Liver (tissue), 8 donors: ENCODE measurements at regions not wholly inside any gene's neighbourhood (a gene's known extent, or its start where the extent isn't known, plus 50 kb on each side); places are given as distances from the start of the nearest gene placed in this dataset.

Experiments used
- DNase-seq: peaks from one replicate; pipeline ENCODE4 v3.0.0-alpha.2; 2017; ENCODE audit warnings: low spot score
- H3K27ac ChIP-seq, 2 donors: one replicate each; pipeline ENCODE4 v1.7.0; 2013; ENCODE audit warnings: inconsistent platforms in 2 of 2, low read length in 2 of 2, control low read depth in 1 of 2, low read depth in 1 of 2, mild to moderate bottlenecking in 1 of 2
- H3K27me3 ChIP-seq, 4 donors: one replicate each; pipeline versions ENCODE4 v1.6.1 to v1.7.0; 2013; ENCODE audit warnings: low read length in 3 of 4, inconsistent platforms in 1 of 4, mild to moderate bottlenecking in 1 of 4, moderate library complexity in 1 of 4; ENCODE audit not compliant: control insufficient read depth in 4 of 4, insufficient read depth in 4 of 4
- H3K36me3 ChIP-seq, 4 donors: one replicate each; pipeline versions ENCODE4 v1.6.1 to v1.7.0; 2013; ENCODE audit warnings: low read length in 3 of 4, mild to moderate bottlenecking in 3 of 4, low read depth in 1 of 4, moderate library complexity in 1 of 4; ENCODE audit not compliant: control insufficient read depth in 4 of 4, insufficient read depth in 3 of 4
- H3K4me1 ChIP-seq, 4 donors: one replicate each; pipeline versions ENCODE4 v1.6.1 to v1.7.0; 2013; ENCODE audit warnings: low read length in 3 of 4, mild to moderate bottlenecking in 3 of 4, moderate library complexity in 1 of 4; ENCODE audit not compliant: control insufficient read depth in 4 of 4, insufficient read depth in 4 of 4
- H3K4me3 ChIP-seq, 3 donors: one replicate each; pipeline versions ENCODE4 v1.6.1 to v1.7.0; 2013; ENCODE audit warnings: low read length in 3 of 3, control low read depth in 1 of 3, low read depth in 1 of 3, mild to moderate bottlenecking in 1 of 3
- H3K9ac ChIP-seq, 2 donors: one replicate each; pipeline ENCODE4 v1.7.0; 2013; ENCODE audit warnings: low read length in 2 of 2, mild to moderate bottlenecking in 2 of 2, moderate library complexity in 2 of 2, control low read depth in 1 of 2, low read depth in 1 of 2
- H3K9me3 ChIP-seq, 4 donors: one replicate each; pipeline versions ENCODE4 v1.6.1 to v1.7.0; 2013; ENCODE audit warnings: low read length in 3 of 4; ENCODE audit not compliant: control insufficient read depth in 4 of 4
- EGR1 ChIP-seq, 2 donors: IDR thresholded peaks; 2 replicates each; pipeline ENCODE4 v1.6.1; 2016 to 2018; ENCODE audit warnings: antibody characterized with exemption in 2 of 2, low read depth in 2 of 2
- FOXA1 ChIP-seq: IDR thresholded peaks from 2 replicates; pipeline ENCODE4 v1.6.1; 2016; ENCODE audit warnings: antibody characterized with exemption
- FOXA2 ChIP-seq: IDR thresholded peaks from 2 replicates; pipeline ENCODE4 v1.6.1; 2016; ENCODE audit warnings: antibody characterized with exemption
- GABPA ChIP-seq, 2 donors: IDR thresholded peaks in 1 of 2; conservative IDR thresholded peaks in 1 of 2; 2 replicates each; pipeline ENCODE4 v1.6.1; 2016; ENCODE audit warnings: antibody characterized with exemption in 2 of 2, mild to moderate bottlenecking in 1 of 2, moderate library complexity in 1 of 2
- HNF4A ChIP-seq, 2 donors: conservative IDR thresholded peaks; 2 replicates each; pipeline ENCODE4 v1.6.1; 2016; ENCODE audit warnings: antibody characterized with exemption in 2 of 2, mild to moderate bottlenecking in 2 of 2
- HNF4G ChIP-seq: IDR thresholded peaks from 2 replicates; pipeline ENCODE4 v1.6.1; 2016; ENCODE audit warnings: antibody characterized with exemption
- JUND ChIP-seq, 2 donors: IDR thresholded peaks; 2 replicates each; pipeline ENCODE4 v1.6.1; 2016; ENCODE audit warnings: antibody characterized with exemption in 2 of 2
- RXRA ChIP-seq, 2 donors: IDR thresholded peaks; 2 replicates each; pipeline ENCODE4 v1.6.1; 2017 to 2018; ENCODE audit warnings: antibody characterized with exemption in 2 of 2, mild to moderate bottlenecking in 1 of 2
- TAF1 ChIP-seq: conservative IDR thresholded peaks from 2 replicates; pipeline ENCODE4 v1.6.1; 2016; ENCODE audit warnings: antibody characterized with exemption, mild to moderate bottlenecking
- WGBS: extraction: QIAGEN DNeasy Blood & Tissue Kit; methylation state at CpG from one replicate; pipeline ENCODE4 v1.1.7; 2013; 5-methylcytosine and 5-hydroxymethylcytosine counted together
- TF ChIP-seq, protein P1 (sequence below): IDR thresholded peaks from 2 replicates; pipeline ENCODE4 v1.6.1; 2016; ENCODE audit warnings: antibody characterized with exemption
- TF ChIP-seq, protein P2 (sequence below): IDR thresholded peaks from 2 replicates; pipeline ENCODE4 v1.6.1; 2016; ENCODE audit warnings: antibody characterized with exemption, mild to moderate bottlenecking
- TF ChIP-seq, protein P3 (sequence below): IDR thresholded peaks from 2 replicates; pipeline ENCODE4 v1.6.1; 2016; ENCODE audit warnings: antibody characterized with exemption
- TF ChIP-seq, protein P4 (sequence below): fragments of 150-350 bp; IDR thresholded peaks from 2 replicates; pipeline ENCODE4 v1.5.1; 2017; ENCODE audit warnings: improper control_type of control experiment, low read depth, low read length; ENCODE audit not compliant: missing input control
- donor health status: healthy.
- donor health status: healthy.
- donor health status: healthy.
- donor health status: healthy.
- donor health status: healthy.

DNA sequence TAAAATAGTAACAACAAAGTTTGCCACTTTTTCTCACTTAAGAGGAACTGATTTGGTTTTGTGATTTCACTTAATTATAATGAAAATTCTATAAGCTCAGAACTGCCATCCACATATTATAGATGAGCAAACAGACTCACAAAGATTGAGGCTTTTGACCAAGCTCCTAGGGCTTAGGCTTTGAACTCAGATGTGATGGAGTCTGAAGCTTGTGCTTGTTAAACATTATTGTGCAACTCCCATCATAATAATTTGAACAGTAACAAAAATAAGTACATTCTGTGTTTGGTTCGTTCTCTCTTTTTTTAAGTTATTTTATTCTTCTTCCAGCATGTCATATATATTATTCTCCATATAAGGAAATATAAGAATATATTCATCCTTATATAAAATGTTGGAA lies 403.4 kb downstream of the PTPRC start:
- Histone ChIP-seq H3K9me3 (no peaks in the 10 kb centered on the region), H3K9ac (no peak overlapping the region), H3K4me1 (no peaks in the 10 kb centered on the region), H3K27me3 (peaks cover 0 to 14% (median 0%) of the 10 kb centered on the region in 4 donors), H3K36me3 (no peaks in the 10 kb centered on the region), H3K27ac (no peak overlapping the region), H3K4me3 (no peak overlapping the region)
- TF ChIP-seq, protein P1, sequence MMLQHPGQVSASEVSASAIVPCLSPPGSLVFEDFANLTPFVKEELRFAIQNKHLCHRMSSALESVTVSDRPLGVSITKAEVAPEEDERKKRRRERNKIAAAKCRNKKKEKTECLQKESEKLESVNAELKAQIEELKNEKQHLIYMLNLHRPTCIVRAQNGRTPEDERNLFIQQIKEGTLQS = no peak
- DNase-seq = no peak
- 74% methylated on average over 1 of the region's 1 CpG for WGBS

DNA sequence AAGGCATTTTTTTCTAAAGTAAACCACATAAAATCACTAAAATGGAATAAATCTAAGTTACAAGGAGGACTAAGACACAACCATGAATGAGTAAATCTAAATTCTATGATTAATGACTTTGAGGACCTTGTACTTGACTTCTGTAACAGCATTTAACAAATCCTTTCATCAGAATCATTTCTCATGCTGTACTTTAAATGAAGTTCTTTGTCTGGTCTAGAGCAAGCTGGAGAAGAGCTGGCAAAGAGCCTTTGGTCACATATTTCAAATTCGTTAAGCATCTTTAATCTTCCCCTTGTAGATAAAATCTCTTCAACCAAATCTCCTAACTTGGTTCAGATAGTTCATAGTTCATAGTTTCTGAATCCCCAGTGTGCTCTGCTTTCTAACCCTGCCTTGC lies 405.4 kb downstream of the PTPRC start:
- Histone ChIP-seq H3K4me1 (no peaks in the 10 kb centered on the region), H3K27ac (no peak overlapping the region), H3K36me3 (no peaks in the 10 kb centered on the region), H3K27me3 (peaks cover 0 to 11% (median 0%) of the 10 kb centered on the region in 4 donors), H3K9ac (no peak overlapping the region), H3K4me3 (no peak overlapping the region), H3K9me3 (no peaks in the 10 kb centered on the region)
- DNase-seq = no peak
- TF ChIP-seq JUND (IDR thresholded peaks at IDR 0.05) (no peak), HNF4G (no peak), GABPA (IDR thresholded peaks at IDR 0.05 in 1 of 2, conservative IDR thresholded peaks at IDR 0.05 in 1 of 2) (no peak), HNF4A (conservative IDR thresholded peaks at IDR 0.05) (no peak), FOXA1 (no peak), TAF1 (no peak), EGR1 (IDR thresholded peaks at IDR 0.05; ENCODE audit: low read depth in 2 of 2) (no peak), FOXA2 (no peak), RXRA (IDR thresholded peaks at IDR 0.05) (no peak)
- TF ChIP-seq, protein P2, sequence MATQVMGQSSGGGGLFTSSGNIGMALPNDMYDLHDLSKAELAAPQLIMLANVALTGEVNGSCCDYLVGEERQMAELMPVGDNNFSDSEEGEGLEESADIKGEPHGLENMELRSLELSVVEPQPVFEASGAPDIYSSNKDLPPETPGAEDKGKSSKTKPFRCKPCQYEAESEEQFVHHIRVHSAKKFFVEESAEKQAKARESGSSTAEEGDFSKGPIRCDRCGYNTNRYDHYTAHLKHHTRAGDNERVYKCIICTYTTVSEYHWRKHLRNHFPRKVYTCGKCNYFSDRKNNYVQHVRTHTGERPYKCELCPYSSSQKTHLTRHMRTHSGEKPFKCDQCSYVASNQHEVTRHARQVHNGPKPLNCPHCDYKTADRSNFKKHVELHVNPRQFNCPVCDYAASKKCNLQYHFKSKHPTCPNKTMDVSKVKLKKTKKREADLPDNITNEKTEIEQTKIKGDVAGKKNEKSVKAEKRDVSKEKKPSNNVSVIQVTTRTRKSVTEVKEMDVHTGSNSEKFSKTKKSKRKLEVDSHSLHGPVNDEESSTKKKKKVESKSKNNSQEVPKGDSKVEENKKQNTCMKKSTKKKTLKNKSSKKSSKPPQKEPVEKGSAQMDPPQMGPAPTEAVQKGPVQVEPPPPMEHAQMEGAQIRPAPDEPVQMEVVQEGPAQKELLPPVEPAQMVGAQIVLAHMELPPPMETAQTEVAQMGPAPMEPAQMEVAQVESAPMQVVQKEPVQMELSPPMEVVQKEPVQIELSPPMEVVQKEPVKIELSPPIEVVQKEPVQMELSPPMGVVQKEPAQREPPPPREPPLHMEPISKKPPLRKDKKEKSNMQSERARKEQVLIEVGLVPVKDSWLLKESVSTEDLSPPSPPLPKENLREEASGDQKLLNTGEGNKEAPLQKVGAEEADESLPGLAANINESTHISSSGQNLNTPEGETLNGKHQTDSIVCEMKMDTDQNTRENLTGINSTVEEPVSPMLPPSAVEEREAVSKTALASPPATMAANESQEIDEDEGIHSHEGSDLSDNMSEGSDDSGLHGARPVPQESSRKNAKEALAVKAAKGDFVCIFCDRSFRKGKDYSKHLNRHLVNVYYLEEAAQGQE = no peak
- TF ChIP-seq, protein P1 = no peak
- TF ChIP-seq, protein P3, sequence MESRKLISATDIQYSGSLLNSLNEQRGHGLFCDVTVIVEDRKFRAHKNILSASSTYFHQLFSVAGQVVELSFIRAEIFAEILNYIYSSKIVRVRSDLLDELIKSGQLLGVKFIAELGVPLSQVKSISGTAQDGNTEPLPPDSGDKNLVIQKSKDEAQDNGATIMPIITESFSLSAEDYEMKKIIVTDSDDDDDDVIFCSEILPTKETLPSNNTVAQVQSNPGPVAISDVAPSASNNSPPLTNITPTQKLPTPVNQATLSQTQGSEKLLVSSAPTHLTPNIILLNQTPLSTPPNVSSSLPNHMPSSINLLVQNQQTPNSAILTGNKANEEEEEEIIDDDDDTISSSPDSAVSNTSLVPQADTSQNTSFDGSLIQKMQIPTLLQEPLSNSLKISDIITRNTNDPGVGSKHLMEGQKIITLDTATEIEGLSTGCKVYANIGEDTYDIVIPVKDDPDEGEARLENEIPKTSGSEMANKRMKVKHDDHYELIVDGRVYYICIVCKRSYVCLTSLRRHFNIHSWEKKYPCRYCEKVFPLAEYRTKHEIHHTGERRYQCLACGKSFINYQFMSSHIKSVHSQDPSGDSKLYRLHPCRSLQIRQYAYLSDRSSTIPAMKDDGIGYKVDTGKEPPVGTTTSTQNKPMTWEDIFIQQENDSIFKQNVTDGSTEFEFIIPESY = no peak
- TF ChIP-seq, protein P4, sequence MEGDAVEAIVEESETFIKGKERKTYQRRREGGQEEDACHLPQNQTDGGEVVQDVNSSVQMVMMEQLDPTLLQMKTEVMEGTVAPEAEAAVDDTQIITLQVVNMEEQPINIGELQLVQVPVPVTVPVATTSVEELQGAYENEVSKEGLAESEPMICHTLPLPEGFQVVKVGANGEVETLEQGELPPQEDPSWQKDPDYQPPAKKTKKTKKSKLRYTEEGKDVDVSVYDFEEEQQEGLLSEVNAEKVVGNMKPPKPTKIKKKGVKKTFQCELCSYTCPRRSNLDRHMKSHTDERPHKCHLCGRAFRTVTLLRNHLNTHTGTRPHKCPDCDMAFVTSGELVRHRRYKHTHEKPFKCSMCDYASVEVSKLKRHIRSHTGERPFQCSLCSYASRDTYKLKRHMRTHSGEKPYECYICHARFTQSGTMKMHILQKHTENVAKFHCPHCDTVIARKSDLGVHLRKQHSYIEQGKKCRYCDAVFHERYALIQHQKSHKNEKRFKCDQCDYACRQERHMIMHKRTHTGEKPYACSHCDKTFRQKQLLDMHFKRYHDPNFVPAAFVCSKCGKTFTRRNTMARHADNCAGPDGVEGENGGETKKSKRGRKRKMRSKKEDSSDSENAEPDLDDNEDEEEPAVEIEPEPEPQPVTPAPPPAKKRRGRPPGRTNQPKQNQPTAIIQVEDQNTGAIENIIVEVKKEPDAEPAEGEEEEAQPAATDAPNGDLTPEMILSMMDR = no peak
- 64% methylated on average over 1 of the region's 1 CpG for WGBS
